ENCODE measurements at regions not wholly inside any gene's neighbourhood (a gene's known extent, or its start where the extent isn't known, plus 50 kb on each side); places are given as distances from the start of the nearest gene placed in this dataset.

- peaks cover 0 to 7% (median 6%) of the 10 kb centered on the region in 4 experiments for H3K4me1 ChIP-seq (ENCODE audit: control extremely low read depth in 1 of 4, control insufficient read depth in 4 of 4, insufficient read depth in 4 of 4, low read length in 3 of 4)
- H3K4me3 ChIP-seq (ENCODE audit: control insufficient read depth in 1 of 7, extremely low read depth in 1 of 7, insufficient read depth in 4 of 7, low read depth in 2 of 7, low read length in 6 of 7): no peak overlapping the region
- H3K27ac ChIP-seq (ENCODE audit: insufficient read depth in 1 of 2, low read depth in 1 of 2, low read length in 2 of 2, poor library complexity in 1 of 2, severe bottlenecking in 2 of 2): no peak overlapping the region
- POLR2A ChIA-PET: no interaction called here
- no peaks in the 10 kb centered on the region for H3K36me3 ChIP-seq (ENCODE audit: control insufficient read depth in 4 of 4, insufficient read depth in 4 of 4, low read length in 3 of 4)
- WGBS (ENCODE audit: insufficient coverage): no CpG with 5 or more reads among the region's 1 CpG
- H3K9me3 ChIP-seq (ENCODE audit: control extremely low read depth in 1 of 5, control insufficient read depth in 4 of 5, insufficient read depth in 2 of 5, low read depth in 1 of 5, low read length in 4 of 5): no peaks in the 10 kb centered on the region
- CTCF ChIA-PET: interaction anchor here (6.6 kb wide), 1 partner anchor 12 kb away, joined by 41 read pairs; no protein-coding TSS in a partner anchor
- H3K27me3 ChIP-seq (replicated peaks in 2 of 5; ENCODE audit: control insufficient read depth in 4 of 5, insufficient read depth in 5 of 5, low read length in 4 of 5): peaks cover 0 to 5% (median 0%) of the 10 kb centered on the region in 5 experiments
- DNase-seq: no peak
Observed at GRCh38 chr1:91153341-91153740, 131.5 kb upstream of the ZNF644 start.

DNA sequence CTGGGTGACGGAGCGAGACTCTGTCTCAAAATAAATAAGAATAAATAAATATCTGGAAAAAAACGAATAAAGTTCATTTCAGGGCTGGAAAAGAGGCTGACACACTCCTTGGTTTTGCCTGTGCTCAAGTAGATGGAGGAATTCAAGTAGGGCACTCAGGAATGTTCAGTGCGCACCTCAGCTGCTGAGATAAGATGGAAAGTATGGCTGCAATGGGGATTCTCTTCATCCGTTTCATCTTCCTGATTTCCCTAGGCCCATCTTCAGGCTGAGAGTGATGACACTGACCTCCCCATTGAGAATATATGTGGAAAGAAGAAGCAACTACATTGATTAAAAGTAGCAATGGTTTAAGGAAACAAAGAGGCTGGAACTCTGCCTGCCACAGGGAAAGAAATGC, 130.5 kb upstream of the ZNF644 start:
- 79% methylated on average over 2 of the region's 5 CpGs for WGBS (ENCODE audit: insufficient coverage)
- Histone ChIP-seq H3K36me3 (ENCODE audit: control insufficient read depth in 4 of 4, insufficient read depth in 4 of 4, low read length in 3 of 4) (no peaks in the 10 kb centered on the region), H3K4me3 (ENCODE audit: control insufficient read depth in 1 of 7, extremely low read depth in 1 of 7, insufficient read depth in 4 of 7, low read depth in 2 of 7, low read length in 6 of 7) (no peak overlapping the region), H3K27me3 (replicated peaks in 2 of 5; ENCODE audit: control insufficient read depth in 4 of 5, insufficient read depth in 5 of 5, low read length in 4 of 5) (peaks cover 0 to 5% (median 0%) of the 10 kb centered on the region in 5 experiments), H3K9me3 (ENCODE audit: control extremely low read depth in 1 of 5, control insufficient read depth in 4 of 5, insufficient read depth in 2 of 5, low read depth in 1 of 5, low read length in 4 of 5) (no peaks in the 10 kb centered on the region), H3K4me1 (ENCODE audit: control extremely low read depth in 1 of 4, control insufficient read depth in 4 of 4, insufficient read depth in 4 of 4, low read length in 3 of 4) (peaks cover 0 to 9% (median 7%) of the 10 kb centered on the region in 4 experiments), H3K27ac (ENCODE audit: insufficient read depth in 1 of 2, low read depth in 1 of 2, low read length in 2 of 2, poor library complexity in 1 of 2, severe bottlenecking in 2 of 2) (no peak overlapping the region)
- CTCF ChIA-PET: interaction anchor here (1.1 to 6.6 kb wide), 2 partner anchors 11 to 13 kb away, joined by 3 to 41 read pairs; no protein-coding TSS in a partner anchor
- no peak for DNase-seq
- POLR2A ChIA-PET: no interaction called here

- no peak overlapping the region for H3K4me3 ChIP-seq (ENCODE audit: control insufficient read depth in 1 of 7, extremely low read depth in 1 of 7, insufficient read depth in 4 of 7, low read depth in 2 of 7, low read length in 6 of 7)
- H3K9me3 ChIP-seq (ENCODE audit: control extremely low read depth in 1 of 5, control insufficient read depth in 4 of 5, insufficient read depth in 2 of 5, low read depth in 1 of 5, low read length in 4 of 5): no peaks in the 10 kb centered on the region
- peak in 2 of 3 donors; percentile 20 to 36 for DNase-seq
- WGBS (ENCODE audit: insufficient coverage): 100% methylated on average over 1 of the region's 1 CpG
- POLR2A ChIA-PET: no interaction called here
- peaks cover 0 to 9% (median 7%) of the 10 kb centered on the region in 4 experiments for H3K4me1 ChIP-seq (ENCODE audit: control extremely low read depth in 1 of 4, control insufficient read depth in 4 of 4, insufficient read depth in 4 of 4, low read length in 3 of 4)
- CTCF ChIA-PET: interaction anchor here (1.1 to 6.6 kb wide), 2 partner anchors 10 to 14 kb away, joined by 3 to 41 read pairs; no protein-coding TSS in a partner anchor
- peaks cover 0 to 5% (median 0%) of the 10 kb centered on the region in 5 experiments for H3K27me3 ChIP-seq (replicated peaks in 2 of 5; ENCODE audit: control insufficient read depth in 4 of 5, insufficient read depth in 5 of 5, low read length in 4 of 5)
- no peak overlapping the region for H3K27ac ChIP-seq (ENCODE audit: insufficient read depth in 1 of 2, low read depth in 1 of 2, low read length in 2 of 2, poor library complexity in 1 of 2, severe bottlenecking in 2 of 2)
- no peaks in the 10 kb centered on the region for H3K36me3 ChIP-seq (ENCODE audit: control insufficient read depth in 4 of 4, insufficient read depth in 4 of 4, low read length in 3 of 4)
Observed at GRCh38 chr1:91151702-91152101, 129.9 kb upstream of the ZNF644 start.

GRCh38 chr1:91148641-91149069, 126.8 kb upstream of the ZNF644 start:
- DNase-seq: peak; percentile 52 to 87 (median 80)
- H3K27ac ChIP-seq (ENCODE audit: insufficient read depth in 1 of 2, low read depth in 1 of 2, low read length in 2 of 2, poor library complexity in 1 of 2, severe bottlenecking in 2 of 2): no peak overlapping the region
- 16% methylated on average over 3 of the region's 3 CpGs for WGBS (ENCODE audit: insufficient coverage)
- H3K9me3 ChIP-seq (ENCODE audit: control extremely low read depth in 1 of 5, control insufficient read depth in 4 of 5, insufficient read depth in 2 of 5, low read depth in 1 of 5, low read length in 4 of 5): no peaks in the 10 kb centered on the region
- H3K4me1 ChIP-seq (ENCODE audit: control extremely low read depth in 1 of 4, control insufficient read depth in 4 of 4, insufficient read depth in 4 of 4, low read length in 3 of 4): peaks cover 0 to 9% (median 7%) of the 10 kb centered on the region in 4 experiments
- POLR2A ChIA-PET: interaction anchor here (0.6 kb wide), 1 partner anchor 1139 kb away, joined by 3 read pairs; no protein-coding TSS in a partner anchor
- no peaks in the 10 kb centered on the region for H3K27me3 ChIP-seq (replicated peaks in 2 of 5; ENCODE audit: control insufficient read depth in 4 of 5, insufficient read depth in 5 of 5, low read length in 4 of 5)
- CTCF ChIA-PET: interaction anchor here (0.9 to 1.9 kb wide), 3 partner anchors 14 to 67 kb away, joined by 3 to 14 read pairs (median 4); no protein-coding TSS in a partner anchor
- H3K36me3 ChIP-seq (ENCODE audit: control insufficient read depth in 4 of 4, insufficient read depth in 4 of 4, low read length in 3 of 4): no peaks in the 10 kb centered on the region
- peak overlapping the region in 3 of 7 experiments; percentile 2 to 65 (median 36) for H3K4me3 ChIP-seq (ENCODE audit: control insufficient read depth in 1 of 7, extremely low read depth in 1 of 7, insufficient read depth in 4 of 7, low read depth in 2 of 7, low read length in 6 of 7)

GRCh38 chr1:91141858-91142257, 120.0 kb upstream of the ZNF644 start:
- Histone ChIP-seq H3K27me3 (replicated peaks in 2 of 5; ENCODE audit: control insufficient read depth in 4 of 5, insufficient read depth in 5 of 5, low read length in 4 of 5) (peaks cover 0 to 2% (median 0%) of the 10 kb centered on the region in 5 experiments), H3K4me1 (ENCODE audit: control extremely low read depth in 1 of 4, control insufficient read depth in 4 of 4, insufficient read depth in 4 of 4, low read length in 3 of 4) (no peaks in the 10 kb centered on the region), H3K27ac (ENCODE audit: insufficient read depth in 1 of 2, low read depth in 1 of 2, low read length in 2 of 2, poor library complexity in 1 of 2, severe bottlenecking in 2 of 2) (no peak overlapping the region), H3K4me3 (ENCODE audit: control insufficient read depth in 1 of 7, extremely low read depth in 1 of 7, insufficient read depth in 4 of 7, low read depth in 2 of 7, low read length in 6 of 7) (no peak overlapping the region), H3K9me3 (ENCODE audit: control extremely low read depth in 1 of 5, control insufficient read depth in 4 of 5, insufficient read depth in 2 of 5, low read depth in 1 of 5, low read length in 4 of 5) (no peaks in the 10 kb centered on the region), H3K36me3 (ENCODE audit: control insufficient read depth in 4 of 4, insufficient read depth in 4 of 4, low read length in 3 of 4) (no peaks in the 10 kb centered on the region)
- POLR2A ChIA-PET: no interaction called here
- WGBS (ENCODE audit: insufficient coverage): 75% methylated on average over 2 of the region's 3 CpGs
- no peak for DNase-seq
- CTCF ChIA-PET: interaction anchor here (1.2 kb wide), 1 partner anchor 10 kb away, joined by 3 read pairs; no protein-coding TSS in a partner anchor

DNA sequence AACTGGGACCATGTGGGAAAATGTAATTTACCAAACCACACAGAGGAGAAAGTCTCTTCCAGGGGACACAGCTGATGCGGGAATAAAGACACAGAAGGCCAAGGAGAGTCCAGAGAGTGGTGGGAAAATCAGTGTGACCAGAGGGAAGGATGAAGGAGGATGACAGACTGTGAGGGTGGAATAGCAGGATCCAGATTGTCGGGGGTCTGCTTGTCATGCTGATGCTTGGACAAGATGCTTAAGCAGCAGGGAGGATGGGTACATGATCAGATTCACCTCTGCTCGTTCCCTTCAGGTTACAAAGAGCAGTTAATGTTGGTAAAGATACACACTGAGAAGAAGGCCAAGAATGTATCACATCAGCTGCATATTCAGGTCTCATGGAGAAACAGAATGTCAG, 117.1 kb upstream of the ZNF644 start:
- no peaks in the 10 kb centered on the region for H3K9me3 ChIP-seq (ENCODE audit: control extremely low read depth in 1 of 5, control insufficient read depth in 4 of 5, insufficient read depth in 2 of 5, low read depth in 1 of 5, low read length in 4 of 5)
- H3K36me3 ChIP-seq (ENCODE audit: control insufficient read depth in 4 of 4, insufficient read depth in 4 of 4, low read length in 3 of 4): no peaks in the 10 kb centered on the region
- POLR2A ChIA-PET: no interaction called here
- CTCF ChIA-PET: no interaction called here
- no peak for DNase-seq
- H3K4me1 ChIP-seq (ENCODE audit: control extremely low read depth in 1 of 4, control insufficient read depth in 4 of 4, insufficient read depth in 4 of 4, low read length in 3 of 4): no peaks in the 10 kb centered on the region
- WGBS (ENCODE audit: insufficient coverage): 50% methylated on average over 2 of the region's 3 CpGs
- H3K4me3 ChIP-seq (ENCODE audit: control insufficient read depth in 1 of 7, extremely low read depth in 1 of 7, insufficient read depth in 4 of 7, low read depth in 2 of 7, low read length in 6 of 7): no peak overlapping the region
- peaks cover 0 to 2% (median 0%) of the 10 kb centered on the region in 5 experiments for H3K27me3 ChIP-seq (replicated peaks in 2 of 5; ENCODE audit: control insufficient read depth in 4 of 5, insufficient read depth in 5 of 5, low read length in 4 of 5)
- H3K27ac ChIP-seq (ENCODE audit: insufficient read depth in 1 of 2, low read depth in 1 of 2, low read length in 2 of 2, poor library complexity in 1 of 2, severe bottlenecking in 2 of 2): no peak overlapping the region

GRCh38 chr1:91137173-91137852, 115.5 kb upstream of the ZNF644 start:
- DNase-seq: no peak
- Histone ChIP-seq H3K36me3 (ENCODE audit: control insufficient read depth in 4 of 4, insufficient read depth in 4 of 4, low read length in 3 of 4) (no peaks in the 10 kb centered on the region), H3K27me3 (replicated peaks in 2 of 5; ENCODE audit: control insufficient read depth in 4 of 5, insufficient read depth in 5 of 5, low read length in 4 of 5) (peaks cover 0 to 2% (median 0%) of the 10 kb centered on the region in 5 experiments), H3K4me3 (ENCODE audit: control insufficient read depth in 1 of 7, extremely low read depth in 1 of 7, insufficient read depth in 4 of 7, low read depth in 2 of 7, low read length in 6 of 7) (no peak overlapping the region), H3K9me3 (ENCODE audit: control extremely low read depth in 1 of 5, control insufficient read depth in 4 of 5, insufficient read depth in 2 of 5, low read depth in 1 of 5, low read length in 4 of 5) (no peaks in the 10 kb centered on the region), H3K4me1 (ENCODE audit: control extremely low read depth in 1 of 4, control insufficient read depth in 4 of 4, insufficient read depth in 4 of 4, low read length in 3 of 4) (no peaks in the 10 kb centered on the region), H3K27ac (ENCODE audit: insufficient read depth in 1 of 2, low read depth in 1 of 2, low read length in 2 of 2, poor library complexity in 1 of 2, severe bottlenecking in 2 of 2) (no peak overlapping the region)
- ChIA-PET POLR2A (interaction anchor here (0.5 kb wide), 1 partner anchor 87 kb away, joined by 3 read pairs; no protein-coding TSS in a partner anchor), CTCF (interaction anchor here (1.0 to 1.5 kb wide), 3 partner anchors 9 to 27 kb away, joined by 3 to 5 read pairs (median 3); no protein-coding TSS in a partner anchor)
- WGBS (ENCODE audit: insufficient coverage): no CpG with 5 or more reads among the region's 1 CpG

Measured in common myeloid progenitor, CD34-positive (primary cell).